Mesenchymal stem cell (in vitro differentiated cells and primary cell): ENCODE measurements at regions not wholly inside any gene's neighbourhood (a gene's known extent, or its start where the extent isn't known, plus 50 kb on each side); places are given as distances from the start of the nearest gene placed in this dataset.

Source experiments
- DNase-seq: peaks from one replicate; pipeline ENCODE4 v3.0.0-alpha.2; 2013
- H2AFZ ChIP-seq: one replicate; pipeline ENCODE4 v1.6.1; 2013; ENCODE audit warnings: low read depth, mild to moderate bottlenecking, control low read depth, inconsistent platforms, low read length, moderate library complexity
- H2AK5ac ChIP-seq: 2 replicates; pipeline ENCODE4 v1.6.1; 2013; ENCODE audit warnings: low read length, moderate library complexity, mild to moderate bottlenecking, inconsistent platforms; ENCODE audit not compliant: severe bottlenecking
- H2BK120ac ChIP-seq: one replicate; pipeline ENCODE4 v1.6.1; 2013; ENCODE audit warnings: low read depth, mild to moderate bottlenecking, inconsistent platforms, low read length, moderate library complexity
- H2BK12ac ChIP-seq, 2 experiments: one replicate each; pipeline ENCODE4 v1.6.1; 2013; ENCODE audit warnings: inconsistent platforms in 2 of 2, low read length in 2 of 2, mild to moderate bottlenecking in 2 of 2, moderate library complexity in 2 of 2, control low read depth in 1 of 2
- H2BK15ac ChIP-seq: one replicate; pipeline ENCODE4 v1.6.1; 2013; ENCODE audit warnings: mild to moderate bottlenecking, low read depth, inconsistent platforms; ENCODE audit not compliant: poor library complexity, severe bottlenecking
- H2BK5ac ChIP-seq: 2 replicates; pipeline ENCODE4 v1.6.1; 2013; ENCODE audit warnings: low read depth, mild to moderate bottlenecking, low read length, control low read depth, inconsistent platforms; ENCODE audit not compliant: poor library complexity, severe bottlenecking
- H3K14ac ChIP-seq, 2 experiments: one replicate each; pipeline ENCODE4 v1.6.1; 2013; ENCODE audit warnings: inconsistent platforms in 2 of 2, low read length in 2 of 2, control low read depth in 1 of 2, mild to moderate bottlenecking in 1 of 2, moderate library complexity in 1 of 2
- H3K18ac ChIP-seq, 2 experiments: one replicate each; pipeline ENCODE4 v1.6.1; 2013; ENCODE audit warnings: inconsistent platforms in 2 of 2, low read length in 2 of 2, control low read depth in 1 of 2, low read depth in 1 of 2, mild to moderate bottlenecking in 1 of 2
- H3K23ac ChIP-seq, 2 experiments: one replicate each; pipeline ENCODE4 v1.6.1; 2013; ENCODE audit warnings: inconsistent platforms in 2 of 2, low read length in 2 of 2, mild to moderate bottlenecking in 2 of 2, moderate library complexity in 2 of 2, control low read depth in 1 of 2
- H3K27ac ChIP-seq: 2 replicates; pipeline ENCODE4 v1.5.1; 2013; ENCODE audit warnings: mild to moderate bottlenecking, moderate library complexity, low read length, control low read depth, inconsistent platforms; ENCODE audit not compliant: poor library complexity, severe bottlenecking
- H3K27me3 ChIP-seq, 2 experiments: 2 replicates each; pipeline versions ENCODE4 v1.6.1 to v1.7.0; 2013; ENCODE audit warnings: low read length in 2 of 2, mild to moderate bottlenecking in 2 of 2, moderate library complexity in 2 of 2, control low read depth in 1 of 2, inconsistent platforms in 1 of 2; ENCODE audit not compliant: control insufficient read depth in 1 of 2, insufficient read depth in 1 of 2
- H3K36me3 ChIP-seq, 2 experiments: 2 replicates each; pipeline versions ENCODE4 v1.6.1 to v1.7.0; 2013; ENCODE audit warnings: low read length in 2 of 2, control low read depth in 1 of 2, inconsistent platforms in 1 of 2, low read depth in 1 of 2, mild to moderate bottlenecking in 1 of 2; ENCODE audit not compliant: insufficient read depth in 2 of 2, control insufficient read depth in 1 of 2
- H3K4ac ChIP-seq, 2 experiments: one replicate each; pipeline ENCODE4 v1.6.1; 2013; ENCODE audit warnings: inconsistent platforms in 2 of 2, low read length in 2 of 2, mild to moderate bottlenecking in 2 of 2, moderate library complexity in 2 of 2, control low read depth in 1 of 2, low read depth in 1 of 2
- H3K4me1 ChIP-seq: 2 replicates; pipeline ENCODE4 v1.6.1; 2013; ENCODE audit warnings: low read depth, low read length, control low read depth; ENCODE audit not compliant: control insufficient read depth, insufficient read depth
- H3K4me2 ChIP-seq: 2 replicates; pipeline ENCODE4 v1.6.1; 2013; ENCODE audit warnings: low read length, mild to moderate bottlenecking, inconsistent platforms; ENCODE audit not compliant: poor library complexity, severe bottlenecking
- H3K4me3 ChIP-seq, 2 experiments: 2 replicates each; pipeline versions ENCODE4 v1.5.1 to v1.7.0; 2013; ENCODE audit warnings: low read length in 2 of 2, mild to moderate bottlenecking in 2 of 2, control low read depth in 1 of 2, low read depth in 1 of 2; ENCODE audit not compliant: insufficient read depth in 1 of 2
- H3K79me1 ChIP-seq: replicated peaks from 2 replicates; pipeline ENCODE4 v1.6.1; 2013; ENCODE audit warnings: mild to moderate bottlenecking, control low read depth, low read length, inconsistent platforms; ENCODE audit not compliant: poor library complexity, severe bottlenecking
- H3K9ac ChIP-seq: 2 replicates; pipeline ENCODE4 v1.7.0; 2013; ENCODE audit warnings: mild to moderate bottlenecking, low read length, moderate library complexity
- H3K9me3 ChIP-seq: 2 replicates; pipeline ENCODE4 v1.7.0; 2013; ENCODE audit warnings: mild to moderate bottlenecking, low read length; ENCODE audit not compliant: control insufficient read depth
- H4K8ac ChIP-seq: one replicate; pipeline ENCODE4 v1.6.1; 2013; ENCODE audit warnings: inconsistent platforms, mild to moderate bottlenecking, low read length, moderate library complexity
- H4K91ac ChIP-seq: one replicate; pipeline ENCODE4 v1.6.1; 2013; ENCODE audit warnings: mild to moderate bottlenecking, low read length, inconsistent platforms
- WGBS: methylation state at CpG from one replicate; pipeline ENCODE4 v1.1.7; 2013; ENCODE audit warnings: mixed read lengths; 5-methylcytosine and 5-hydroxymethylcytosine counted together

- Histone ChIP-seq H2AFZ (no peak overlapping the region), H3K18ac (no peak overlapping the region), H2BK120ac (no peak overlapping the region), H4K91ac (no peak overlapping the region), H3K23ac (no peak overlapping the region), H4K8ac (no peak overlapping the region), H2AK5ac (no peak overlapping the region), H3K79me1 (no peaks in the 10 kb centered on the region), H2BK12ac (no peak overlapping the region), H3K9me3 (peaks cover 3% of the 10 kb centered on the region), H2BK15ac (no peak overlapping the region), H3K4me1 (peaks cover 3% of the 10 kb centered on the region), H3K27ac (no peak overlapping the region), H3K9ac (no peak overlapping the region), H3K14ac (no peak overlapping the region), H3K4ac (no peak overlapping the region), H3K36me3 (no peaks in the 10 kb centered on the region), H3K4me3 (no peak overlapping the region), H3K4me2 (no peak overlapping the region), H3K27me3 (peaks cover 21 to 40% of the 10 kb centered on the region in 2 experiments), H2BK5ac (no peak overlapping the region)
- WGBS = 83% methylated on average over 3 of the region's 3 CpGs
- no peak for DNase-seq
These were observed 160.2 kb upstream of the TBCA start for GRCh38 chr5:77936365-77936693.

DNA sequence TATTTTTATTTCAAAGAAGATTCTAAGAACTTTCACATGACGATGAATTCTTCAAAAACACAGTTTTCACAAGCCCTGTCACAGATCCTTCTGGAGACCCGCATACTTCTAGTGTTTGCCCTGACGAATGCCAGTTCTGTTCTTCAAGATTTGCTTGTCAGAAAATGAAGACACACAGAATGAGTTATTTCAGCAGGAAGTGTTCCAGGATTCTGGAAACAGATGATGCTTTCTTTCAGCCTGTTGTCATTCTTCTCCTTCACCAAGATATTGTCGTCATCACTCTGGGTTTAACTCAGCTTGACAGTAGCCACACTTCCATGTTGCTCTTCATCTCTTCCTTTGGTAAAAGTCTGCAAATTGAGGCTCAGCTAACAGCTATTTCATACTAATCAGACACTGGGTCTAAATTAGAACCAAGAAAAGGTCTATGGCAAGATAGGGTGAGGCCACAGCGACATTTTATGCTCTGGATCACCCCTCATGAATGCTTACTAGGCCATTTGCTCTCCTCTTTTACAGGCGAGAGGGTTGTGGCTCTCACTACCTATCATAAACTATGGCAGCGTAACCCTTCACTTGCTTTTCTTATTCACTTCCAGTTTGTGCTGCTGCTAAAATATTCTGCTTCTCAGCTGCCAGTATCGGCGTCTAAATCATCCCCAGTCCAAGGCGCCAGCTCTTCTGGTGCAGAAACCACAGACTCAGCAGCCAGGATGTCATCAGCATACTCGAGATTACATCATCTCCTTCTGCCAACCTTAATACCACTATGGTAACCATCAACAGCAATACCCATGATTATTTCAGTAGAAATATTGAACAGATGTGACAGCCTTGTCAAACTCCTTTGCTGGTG is 159.6 kb upstream of the TBCA start:
- Histone ChIP-seq H2BK120ac (no peak overlapping the region), H2BK15ac (no peak overlapping the region), H3K14ac (no peak overlapping the region)

GRCh38 chr5:77928776-77929300 is 152.7 kb upstream of the TBCA start:
- peaks cover 2% of the 10 kb centered on the region for H3K4me1 ChIP-seq
- H2BK15ac ChIP-seq = no peak overlapping the region
- H3K14ac ChIP-seq = no peak overlapping the region
- H3K36me3 ChIP-seq = no peaks in the 10 kb centered on the region
- H4K91ac ChIP-seq = no peak overlapping the region
- no peak overlapping the region for H2AK5ac ChIP-seq
- no peak overlapping the region for H2AFZ ChIP-seq
- H3K27me3 ChIP-seq = peaks cover 38 to 45% of the 10 kb centered on the region in 2 experiments
- H3K23ac ChIP-seq = no peak overlapping the region
- no peak overlapping the region for H3K4me2 ChIP-seq
- 90% methylated on average over 9 of the region's 9 CpGs for WGBS
- H4K8ac ChIP-seq = no peak overlapping the region
- peaks cover 3% of the 10 kb centered on the region for H3K9me3 ChIP-seq
- H3K18ac ChIP-seq = no peak overlapping the region
- H2BK120ac ChIP-seq = no peak overlapping the region
- H3K4me3 ChIP-seq = no peak overlapping the region
- no peak overlapping the region for H2BK5ac ChIP-seq
- no peak overlapping the region for H2BK12ac ChIP-seq
- H3K27ac ChIP-seq = no peak overlapping the region
- no peak overlapping the region for H3K9ac ChIP-seq
- H3K79me1 ChIP-seq = no peaks in the 10 kb centered on the region
- no peak for DNase-seq
- H3K4ac ChIP-seq = no peak overlapping the region

More for the DNA sequence above, 159.6 kb upstream of the TBCA start:
- Histone ChIP-seq H3K4me3 (no peak overlapping the region), H4K8ac (no peak overlapping the region), H3K18ac (no peak overlapping the region), H3K9me3 (peaks cover 3% of the 10 kb centered on the region), H3K4me1 (peaks cover 3% of the 10 kb centered on the region), H4K91ac (no peak overlapping the region), H3K27me3 (peaks cover 27 to 42% of the 10 kb centered on the region in 2 experiments), H2BK5ac (no peak overlapping the region), H3K27ac (no peak overlapping the region), H3K79me1 (no peaks in the 10 kb centered on the region), H3K23ac (no peak overlapping the region), H3K36me3 (no peaks in the 10 kb centered on the region), H2BK12ac (no peak overlapping the region), H2AK5ac (no peak overlapping the region), H2AFZ (no peak overlapping the region), H3K4me2 (no peak overlapping the region), H3K4ac (no peak overlapping the region), H3K9ac (no peak overlapping the region)
- no peak for DNase-seq
- 73% methylated on average over 11 of the region's 11 CpGs for WGBS

DNA sequence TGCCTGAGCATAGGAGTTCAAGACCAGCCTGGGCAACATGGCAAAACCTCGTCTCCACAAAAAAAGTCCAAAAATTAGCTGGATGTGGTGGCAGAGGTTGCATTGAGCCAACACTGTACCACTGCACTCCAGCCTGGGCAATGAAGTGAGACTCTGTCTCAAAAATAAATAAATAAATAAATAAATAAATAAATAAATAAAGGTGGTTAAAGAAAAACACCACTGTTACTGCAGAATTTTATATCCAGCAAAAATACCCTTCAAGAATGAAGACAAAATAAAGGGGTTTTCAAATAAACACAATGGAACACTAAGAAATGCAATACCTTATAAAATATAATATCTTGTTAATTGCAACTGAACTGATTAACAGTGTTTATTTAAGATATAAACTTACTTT is 150.2 kb upstream of the TBCA start:
- no peak overlapping the region for H3K18ac ChIP-seq
- H3K4ac ChIP-seq = no peak overlapping the region
- no peak overlapping the region for H3K23ac ChIP-seq
- no peak overlapping the region for H3K14ac ChIP-seq
- no peak overlapping the region for H2BK15ac ChIP-seq
- no peak for DNase-seq
- no peak overlapping the region for H3K4me3 ChIP-seq
- H3K4me2 ChIP-seq = no peak overlapping the region
- H2BK5ac ChIP-seq = no peak overlapping the region
- H2AFZ ChIP-seq = no peak overlapping the region
- no peak overlapping the region for H4K91ac ChIP-seq
- no peaks in the 10 kb centered on the region for H3K9me3 ChIP-seq
- no peak overlapping the region for H3K9ac ChIP-seq
- no CpG with 5 or more reads among the region's 1 CpG for WGBS
- H3K27ac ChIP-seq = no peak overlapping the region
- H2BK12ac ChIP-seq = no peak overlapping the region
- H3K79me1 ChIP-seq = no peaks in the 10 kb centered on the region
- no peak overlapping the region for H2BK120ac ChIP-seq
- no peak overlapping the region for H4K8ac ChIP-seq
- no peaks in the 10 kb centered on the region for H3K4me1 ChIP-seq
- no peaks in the 10 kb centered on the region for H3K36me3 ChIP-seq
- H2AK5ac ChIP-seq = no peak overlapping the region
- H3K27me3 ChIP-seq = peaks cover 24 to 38% of the 10 kb centered on the region in 2 experiments
